IgD-negative memory B cell (primary cell): ENCODE measurements at regions not wholly inside any gene's neighbourhood (a gene's known extent, or its start where the extent isn't known, plus 50 kb on each side); places are given as distances from the start of the nearest gene placed in this dataset.

Source experiments
- H3K27ac Mint-ChIP-seq, 3 donors: one replicate each; pipeline ENCODE4 v1.8.0; 2020 to 2022; ENCODE audit warnings: mild to moderate bottlenecking in 3 of 3, mixed read lengths in 3 of 3, moderate library complexity in 1 of 3
- H3K27me3 Mint-ChIP-seq: one replicate; pipeline ENCODE4 v1.8.0; 2021; ENCODE audit warnings: mixed read lengths
- H3K36me3 Mint-ChIP-seq: one replicate; pipeline ENCODE4 v1.8.0; 2020; ENCODE audit warnings: mild to moderate bottlenecking, mixed read lengths
- H3K4me1 Mint-ChIP-seq, 3 donors: one replicate each; pipeline ENCODE4 v1.8.0; 2020 to 2022; ENCODE audit warnings: mixed read lengths in 3 of 3, mild to moderate bottlenecking in 1 of 3
- H3K4me3 Mint-ChIP-seq, 4 donors: one replicate each; pipeline ENCODE4 v1.8.0; 2020 to 2022; ENCODE audit warnings: mild to moderate bottlenecking in 4 of 4, mixed read lengths in 4 of 4, moderate library complexity in 3 of 4
- H3K9me3 Mint-ChIP-seq, 3 donors: one replicate each; pipeline ENCODE4 v1.8.0; 2020 to 2021; ENCODE audit warnings: mixed read lengths in 3 of 3, mild to moderate bottlenecking in 1 of 3

GRCh38 chr3:170768334-170768801, 101.6 kb downstream of the RPL22L1 start:
- Mint-ChIP-seq H3K4me1 (no peaks in the 10 kb centered on the region), H3K9me3 (no peaks in the 10 kb centered on the region), H3K4me3 (no peak overlapping the region), H3K27me3 (peaks cover 3% of the 10 kb centered on the region), H3K27ac (no peak overlapping the region), H3K36me3 (no peaks in the 10 kb centered on the region)

DNA sequence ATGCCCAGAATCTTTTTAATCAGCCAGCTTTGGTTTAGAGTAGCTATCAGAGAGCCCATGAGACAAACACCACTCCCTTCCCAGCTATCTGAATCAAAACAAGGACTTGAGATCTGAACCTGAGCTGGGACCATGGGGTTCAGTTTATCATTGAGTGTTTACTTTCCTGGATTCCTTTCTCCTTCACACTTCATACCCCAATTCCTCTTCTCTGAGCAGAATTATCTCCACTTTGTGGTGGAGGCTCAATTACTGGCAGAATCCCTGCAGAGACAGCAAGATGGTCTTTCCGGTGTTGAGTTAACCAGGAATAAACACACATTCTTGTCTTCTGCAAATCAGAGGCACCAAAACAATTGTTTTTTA, 102.4 kb downstream of the RPL22L1 start:
- H3K36me3 Mint-ChIP-seq: no peaks in the 10 kb centered on the region
- H3K27me3 Mint-ChIP-seq: peaks cover 3% of the 10 kb centered on the region
- H3K4me1 Mint-ChIP-seq: no peaks in the 10 kb centered on the region
- no peaks in the 10 kb centered on the region for H3K9me3 Mint-ChIP-seq
- no peak overlapping the region for H3K27ac Mint-ChIP-seq
- no peak overlapping the region for H3K4me3 Mint-ChIP-seq

GRCh38 chr3:170766823-170767575, 103.0 kb downstream of the RPL22L1 start:
- H3K27ac Mint-ChIP-seq: no peak overlapping the region
- no peaks in the 10 kb centered on the region for H3K9me3 Mint-ChIP-seq
- H3K4me3 Mint-ChIP-seq: no peak overlapping the region
- peaks cover 3% of the 10 kb centered on the region for H3K27me3 Mint-ChIP-seq
- no peaks in the 10 kb centered on the region for H3K4me1 Mint-ChIP-seq
- H3K36me3 Mint-ChIP-seq: no peaks in the 10 kb centered on the region

- Mint-ChIP-seq H3K27me3 (peaks cover 4% of the 10 kb centered on the region), H3K27ac (no peak overlapping the region), H3K4me1 (no peaks in the 10 kb centered on the region), H3K4me3 (no peak overlapping the region), H3K36me3 (no peaks in the 10 kb centered on the region), H3K9me3 (no peaks in the 10 kb centered on the region)
Observed at GRCh38 chr3:170766253-170766652, 103.7 kb downstream of the RPL22L1 start.

DNA sequence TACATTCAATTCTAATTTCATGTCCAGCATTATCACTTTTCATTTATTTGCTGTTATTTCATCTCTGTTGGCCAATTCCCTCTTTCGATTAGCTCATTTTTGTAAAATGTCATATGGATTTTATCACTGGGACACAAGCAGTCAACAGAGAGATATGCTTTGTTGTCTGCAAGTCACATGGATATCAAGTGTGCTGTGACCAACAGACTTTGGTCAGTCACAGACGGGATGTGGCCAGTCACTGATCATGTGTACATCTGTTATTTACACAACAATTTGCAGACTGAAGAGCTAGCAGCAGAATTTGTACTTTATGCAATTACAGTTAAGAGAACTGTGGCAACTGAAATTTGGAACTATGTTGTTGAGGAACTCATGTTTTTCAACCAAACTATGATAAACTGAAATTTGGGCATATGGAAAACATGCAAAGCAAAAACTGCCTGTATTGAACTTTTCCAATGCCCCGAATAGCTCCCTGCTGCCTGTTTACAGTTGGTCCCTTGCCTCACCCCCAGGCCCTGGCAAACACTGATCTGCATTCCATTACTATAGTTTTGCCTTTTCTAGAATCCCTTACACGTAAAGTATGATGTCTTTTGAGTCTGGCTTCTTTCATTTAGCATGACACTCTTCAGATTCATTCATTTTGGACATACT, 104.4 kb downstream of the RPL22L1 start:
- Mint-ChIP-seq H3K4me1 (no peaks in the 10 kb centered on the region), H3K4me3 (no peak overlapping the region), H3K36me3 (no peaks in the 10 kb centered on the region), H3K9me3 (no peaks in the 10 kb centered on the region), H3K27me3 (peaks cover 1% of the 10 kb centered on the region), H3K27ac (no peak overlapping the region)

- Mint-ChIP-seq H3K4me1 (no peaks in the 10 kb centered on the region), H3K4me3 (no peak overlapping the region), H3K27me3 (peaks cover 1% of the 10 kb centered on the region), H3K36me3 (no peaks in the 10 kb centered on the region), H3K9me3 (no peaks in the 10 kb centered on the region), H3K27ac (no peak overlapping the region)
Observed at GRCh38 chr3:170764017-170764416, 106.0 kb downstream of the RPL22L1 start.

- Mint-ChIP-seq H3K4me1 (no peaks in the 10 kb centered on the region), H3K36me3 (no peaks in the 10 kb centered on the region), H3K27me3 (peaks cover 1% of the 10 kb centered on the region), H3K4me3 (no peak overlapping the region), H3K9me3 (no peaks in the 10 kb centered on the region), H3K27ac (no peak overlapping the region)
Observed at GRCh38 chr3:170762064-170762463, 107.9 kb downstream of the RPL22L1 start.

GRCh38 chr3:170761103-170761502, 108.9 kb downstream of the RPL22L1 start:
- H3K9me3 Mint-ChIP-seq: no peaks in the 10 kb centered on the region
- no peaks in the 10 kb centered on the region for H3K36me3 Mint-ChIP-seq
- H3K4me1 Mint-ChIP-seq: no peaks in the 10 kb centered on the region
- no peak overlapping the region for H3K27ac Mint-ChIP-seq
- no peak overlapping the region for H3K4me3 Mint-ChIP-seq
- H3K27me3 Mint-ChIP-seq: peaks cover 1% of the 10 kb centered on the region

GRCh38 chr3:170760174-170760526, 109.8 kb downstream of the RPL22L1 start:
- no peak overlapping the region for H3K27ac Mint-ChIP-seq
- H3K9me3 Mint-ChIP-seq: no peaks in the 10 kb centered on the region
- H3K4me3 Mint-ChIP-seq: no peak overlapping the region
- H3K4me1 Mint-ChIP-seq: no peaks in the 10 kb centered on the region
- H3K27me3 Mint-ChIP-seq: peaks cover 1% of the 10 kb centered on the region
- H3K36me3 Mint-ChIP-seq: no peaks in the 10 kb centered on the region

DNA sequence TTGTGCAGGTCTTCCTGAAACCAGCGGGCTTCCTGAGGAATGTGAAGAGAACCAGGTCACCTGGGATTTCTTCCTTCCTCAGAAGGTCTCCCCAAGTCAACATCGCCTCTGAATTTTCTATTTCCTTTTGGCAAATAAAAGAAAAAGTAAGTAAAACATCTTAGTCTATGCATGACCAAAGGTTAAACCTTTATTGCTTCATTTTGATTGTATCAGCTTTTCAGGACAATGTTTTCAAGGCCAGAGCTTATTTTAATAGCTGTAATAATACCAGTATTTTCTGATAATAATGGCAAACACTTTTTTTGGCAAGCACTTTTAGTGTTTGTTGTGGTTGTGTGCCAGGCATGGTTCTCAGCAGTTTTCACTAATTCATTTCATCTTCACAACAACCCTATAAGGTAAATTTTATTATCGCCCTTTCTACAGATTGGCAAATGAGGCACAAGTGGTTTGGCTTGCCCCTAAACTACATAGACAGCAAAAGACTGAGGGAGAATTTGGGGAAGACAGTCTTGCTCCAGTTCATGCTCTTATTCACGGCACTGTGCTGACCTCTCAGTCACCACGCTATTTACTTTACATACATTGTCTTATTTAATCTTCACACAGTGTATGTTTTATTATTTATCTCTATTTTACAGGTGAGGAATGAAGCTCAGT, 110.4 kb downstream of the RPL22L1 start:
- Mint-ChIP-seq H3K4me3 (no peak overlapping the region), H3K4me1 (no peaks in the 10 kb centered on the region), H3K9me3 (no peaks in the 10 kb centered on the region), H3K27ac (peak overlapping the region in 1 of 3 donors; percentile 12), H3K36me3 (no peaks in the 10 kb centered on the region), H3K27me3 (peaks cover 1% of the 10 kb centered on the region)

- Mint-ChIP-seq H3K27me3 (peaks cover 9% of the 10 kb centered on the region), H3K27ac (no peak overlapping the region), H3K4me3 (no peak overlapping the region)
Observed at GRCh38 chr3:170757038-170757437, 113.0 kb downstream of the RPL22L1 start.

GRCh38 chr3:170754311-170754693, 115.7 kb downstream of the RPL22L1 start:
- H3K36me3 Mint-ChIP-seq: no peaks in the 10 kb centered on the region
- no peak overlapping the region for H3K27ac Mint-ChIP-seq
- no peaks in the 10 kb centered on the region for H3K4me1 Mint-ChIP-seq
- H3K27me3 Mint-ChIP-seq: peaks cover 15% of the 10 kb centered on the region
- H3K4me3 Mint-ChIP-seq: no peak overlapping the region
- H3K9me3 Mint-ChIP-seq: peaks cover 0 to 5% (median 0%) of the 10 kb centered on the region in 3 donors

More at GRCh38 chr3:170757038-170757437, 113.0 kb downstream of the RPL22L1 start:
- no peaks in the 10 kb centered on the region for H3K4me1 Mint-ChIP-seq
- H3K36me3 Mint-ChIP-seq: no peaks in the 10 kb centered on the region
- H3K9me3 Mint-ChIP-seq: peaks cover 0 to 2% (median 0%) of the 10 kb centered on the region in 3 donors

GRCh38 chr3:170753421-170754310, 116.3 kb downstream of the RPL22L1 start:
- Mint-ChIP-seq H3K27ac (no peak overlapping the region), H3K4me1 (no peaks in the 10 kb centered on the region), H3K4me3 (no peak overlapping the region), H3K36me3 (no peaks in the 10 kb centered on the region), H3K27me3 (peaks cover 18% of the 10 kb centered on the region), H3K9me3 (peaks cover 0 to 5% (median 0%) of the 10 kb centered on the region in 3 donors)

DNA sequence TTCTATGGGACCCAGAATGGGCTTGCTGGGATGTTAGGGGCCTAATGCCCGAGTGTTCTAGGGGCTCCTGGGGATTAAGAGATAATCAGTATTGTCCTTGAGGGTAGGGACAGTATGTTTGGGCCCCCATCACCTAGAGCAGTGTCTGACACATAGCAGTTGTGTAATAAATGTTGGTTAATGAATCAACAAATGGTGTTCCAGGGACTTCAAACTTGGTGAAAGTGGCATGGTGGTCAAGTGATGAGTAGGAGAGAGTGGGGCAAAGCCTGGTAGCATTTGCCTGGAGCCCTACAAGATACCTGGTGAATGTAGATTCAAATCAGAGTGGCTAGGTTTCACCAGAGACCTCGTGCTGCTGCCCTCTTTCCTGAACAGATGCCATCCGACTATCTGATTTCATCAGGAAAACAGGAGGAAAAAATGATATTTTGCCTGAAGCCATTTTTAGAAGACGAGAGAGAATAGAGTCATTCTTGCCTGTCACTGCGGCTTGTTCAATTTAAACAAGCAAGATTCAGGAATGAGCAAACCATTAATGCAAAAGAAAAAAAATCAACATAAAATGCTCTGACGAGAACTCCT, 117.3 kb downstream of the RPL22L1 start:
- no peaks in the 10 kb centered on the region for H3K36me3 Mint-ChIP-seq
- no peak overlapping the region for H3K4me3 Mint-ChIP-seq
- H3K27me3 Mint-ChIP-seq: peaks cover 18% of the 10 kb centered on the region
- no peaks in the 10 kb centered on the region for H3K4me1 Mint-ChIP-seq
- no peak overlapping the region for H3K27ac Mint-ChIP-seq
- peaks cover 0 to 5% (median 0%) of the 10 kb centered on the region in 3 donors for H3K9me3 Mint-ChIP-seq
